GM23338 (cell line): ENCODE measurements at regions not wholly inside any gene's neighbourhood (a gene's known extent, or its start where the extent isn't known, plus 50 kb on each side); places are given as distances from the start of the nearest gene placed in this dataset.

Experiments
- ATAC-seq: fragments of 200-7000 bp; cut with Tn5 transposase; 3 replicates; pipeline ENCODE4 v1.9.1; 2020
- DNase-seq: peaks from one replicate; pipeline ENCODE4 v3.0.0-alpha.2; 2015; ENCODE audit warnings: low spot score
- H2AFZ ChIP-seq: fragments of 200-600 bp; sonication (generic); 2 replicates; pipeline ENCODE4 v1.8.0; 2016; ENCODE audit warnings: antibody characterized with exemption, mild to moderate bottlenecking, moderate library complexity
- H3F3A ChIP-seq: fragments of 200-600 bp; sonication (generic); replicated peaks from 2 replicates; pipeline ENCODE4 v1.8.0; 2017; ENCODE audit warnings: antibody characterized with exemption, mixed run types, low read depth
- H3K27ac ChIP-seq: fragments of 200-600 bp; sonication (generic); 2 replicates; pipeline ENCODE4 v1.6.1; 2016; ENCODE audit warnings: low read depth
- H3K27me3 ChIP-seq: fragments of 200-600 bp; sonication (generic); 2 replicates; pipeline ENCODE4 v1.8.0; 2016; ENCODE audit warnings: mild to moderate bottlenecking, mixed run types, moderate library complexity; ENCODE audit not compliant: insufficient read depth
- H3K36me3 ChIP-seq: fragments of 200-600 bp; sonication (generic); 2 replicates; pipeline ENCODE4 v1.8.0; 2016; ENCODE audit warnings: mild to moderate bottlenecking; ENCODE audit not compliant: insufficient read depth
- H3K4me1 ChIP-seq: fragments of 200-600 bp; sonication (generic); 2 replicates; pipeline ENCODE4 v1.8.0; 2016; ENCODE audit warnings: mild to moderate bottlenecking, moderate library complexity; ENCODE audit not compliant: insufficient read depth
- H3K4me2 ChIP-seq: fragments of 200-600 bp; sonication (generic); 2 replicates; pipeline ENCODE4 v1.7.1; 2017; ENCODE audit warnings: mixed run types
- H3K4me3 ChIP-seq: fragments of 200-600 bp; sonication (generic); 2 replicates; pipeline ENCODE4 v1.6.1; 2016; ENCODE audit warnings: mixed run types
- H3K79me2 ChIP-seq: fragments of 200-600 bp; sonication (generic); replicated peaks from 2 replicates; pipeline ENCODE4 v1.8.0; 2017; ENCODE audit warnings: mild to moderate bottlenecking; ENCODE audit not compliant: insufficient read depth
- H3K9me2 ChIP-seq: fragments of 200-600 bp; sonication (generic); 2 replicates; pipeline ENCODE4 v1.8.0; 2017; ENCODE audit not compliant: insufficient read depth
- H4K20me1 ChIP-seq: fragments of 200-600 bp; sonication (generic); replicated peaks from 2 replicates; pipeline ENCODE4 v1.8.0; 2017; ENCODE audit warnings: mild to moderate bottlenecking; ENCODE audit not compliant: insufficient read depth
- H3K27ac Mint-ChIP-seq: 2 replicates; pipeline ENCODE4 v1.8.0; 2020; ENCODE audit warnings: inconsistent platforms, mild to moderate bottlenecking, moderate library complexity, mixed read lengths
- H3K27me3 Mint-ChIP-seq: 3 replicates; pipeline ENCODE4 v1.8.0; 2022; ENCODE audit warnings: low read depth, mild to moderate bottlenecking, moderate library complexity, mixed read lengths, inconsistent platforms; ENCODE audit not compliant: insufficient read depth, poor library complexity
- H3K36me3 Mint-ChIP-seq: 3 replicates; pipeline ENCODE4 v1.8.0; 2021; ENCODE audit warnings: low read depth, mild to moderate bottlenecking, inconsistent platforms, moderate library complexity, mixed read lengths
- H3K4me1 Mint-ChIP-seq: 3 replicates; pipeline ENCODE4 v1.8.0; 2020; ENCODE audit warnings: mild to moderate bottlenecking, inconsistent platforms, mixed read lengths
- H3K4me3 Mint-ChIP-seq: 3 replicates; pipeline ENCODE4 v1.8.0; 2021; ENCODE audit warnings: moderate library complexity, mild to moderate bottlenecking, inconsistent platforms, mixed read lengths
- H3K9me3 Mint-ChIP-seq: 3 replicates; pipeline ENCODE4 v1.8.0; 2020; ENCODE audit warnings: moderate library complexity, mild to moderate bottlenecking, inconsistent platforms, mixed read lengths
- CREB1 ChIP-seq: fragments of 250-450 bp; sonication (Bioruptor Pico); IDR thresholded peaks from 2 replicates; pipeline ENCODE4 v1.5.0; 2020; ENCODE audit warnings: low read depth, mild to moderate bottlenecking, moderate library complexity
- CTCF ChIP-seq, 2 experiments: fragments of 200-600 bp in 1 of 2; sonication (generic) in 1 of 2; conservative IDR thresholded peaks; 2 replicates each; pipeline versions ENCODE4 v1.5.1 to v1.6.1; 2016 to 2017; ENCODE audit warnings: antibody characterized with exemption in 2 of 2, low read depth in 2 of 2, mild to moderate bottlenecking in 2 of 2, moderate library complexity in 1 of 2
- EZH2 ChIP-seq: fragments of 200-600 bp; sonication (generic); IDR thresholded peaks from one replicate; pipeline ENCODE4 v1.8.0; 2017; ENCODE audit warnings: antibody characterized with exemption, mild to moderate bottlenecking, low read depth; ENCODE audit not compliant: unreplicated experiment
- JUNB ChIP-seq: IDR thresholded peaks from one replicate; pipeline ENCODE4 v1.6.1; 2016; ENCODE audit warnings: antibody characterized with exemption; ENCODE audit not compliant: unreplicated experiment
- STAT1 ChIP-seq: IDR thresholded peaks from one replicate; pipeline ENCODE4 v1.6.1; 2016; ENCODE audit warnings: antibody characterized with exemption; ENCODE audit not compliant: unreplicated experiment
- ZNF114 ChIP-seq: fragments of 250-450 bp; sonication (Bioruptor Pico); IDR thresholded peaks from 2 replicates; pipeline ENCODE4 v1.5.0; 2020; ENCODE audit warnings: mild to moderate bottlenecking, moderate library complexity
- ZNF462 ChIP-seq: fragments of 250-450 bp; sonication (Bioruptor Pico); IDR thresholded peaks from 2 replicates; pipeline ENCODE4 v1.5.0; 2020; ENCODE audit warnings: mild to moderate bottlenecking, moderate library complexity
- TF ChIP-seq, protein P1 (sequence below): IDR thresholded peaks from 2 replicates; pipeline ENCODE4 v1.6.1; 2016; ENCODE audit warnings: antibody characterized with exemption
- TF ChIP-seq, protein P2 (sequence below): IDR thresholded peaks from one replicate; pipeline ENCODE4 v1.6.1; 2018; ENCODE audit warnings: antibody characterized with exemption; ENCODE audit not compliant: unreplicated experiment

GRCh38 chr9:79447308-79447605 lies 124.5 kb upstream of the TLE4 start (continued):
- no peak for TF ChIP-seq ZNF462
- TF ChIP-seq ZNF114 = no peak
- TF ChIP-seq, protein P1, sequence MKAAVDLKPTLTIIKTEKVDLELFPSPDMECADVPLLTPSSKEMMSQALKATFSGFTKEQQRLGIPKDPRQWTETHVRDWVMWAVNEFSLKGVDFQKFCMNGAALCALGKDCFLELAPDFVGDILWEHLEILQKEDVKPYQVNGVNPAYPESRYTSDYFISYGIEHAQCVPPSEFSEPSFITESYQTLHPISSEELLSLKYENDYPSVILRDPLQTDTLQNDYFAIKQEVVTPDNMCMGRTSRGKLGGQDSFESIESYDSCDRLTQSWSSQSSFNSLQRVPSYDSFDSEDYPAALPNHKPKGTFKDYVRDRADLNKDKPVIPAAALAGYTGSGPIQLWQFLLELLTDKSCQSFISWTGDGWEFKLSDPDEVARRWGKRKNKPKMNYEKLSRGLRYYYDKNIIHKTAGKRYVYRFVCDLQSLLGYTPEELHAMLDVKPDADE = no peak
- no peak for TF ChIP-seq CTCF (conservative IDR thresholded peaks at IDR 0.05; ENCODE audit: low read depth in 2 of 2)

GRCh38 chr9:79447762-79448161 lies 124.0 kb upstream of the TLE4 start:
- no peak overlapping the region for H3K4me2 ChIP-seq
- H3K36me3 Mint-ChIP-seq = peaks cover 3% of the 10 kb centered on the region; the same call in 2 of the 3 replicates
- ATAC-seq (no peak), DNase-seq (no peak)
- H3K9me2 ChIP-seq = no peaks in the 10 kb centered on the region
- peaks cover 5% of the 10 kb centered on the region; the same call in 1 of the 3 replicates for H3K4me1 Mint-ChIP-seq
- no peak overlapping the region for H3K4me3 ChIP-seq
- H3K27ac Mint-ChIP-seq = no peak overlapping the region
- peak overlapping the region; percentile 9; the same call in 1 of the 2 replicates for H2AFZ ChIP-seq
- peaks cover 6% of the 10 kb centered on the region for H3K4me1 ChIP-seq
- H3K79me2 ChIP-seq = no peaks in the 10 kb centered on the region
- peaks cover 4% of the 10 kb centered on the region; the same call in 2 of the 3 replicates for H3K9me3 Mint-ChIP-seq
- H3K36me3 ChIP-seq = no peaks in the 10 kb centered on the region
- no peak overlapping the region for H3K4me3 Mint-ChIP-seq
- no peaks in the 10 kb centered on the region for H3K27me3 ChIP-seq
- no peaks in the 10 kb centered on the region for H3F3A ChIP-seq
- H4K20me1 ChIP-seq = no peaks in the 10 kb centered on the region
- H3K27me3 Mint-ChIP-seq = no peaks in the 10 kb centered on the region
- no peak overlapping the region for H3K27ac ChIP-seq
- TF ChIP-seq CREB1 (CRISPR knock-in tag) (no peak), EZH2 (no peak), JUNB (no peak), STAT1 (no peak)
- TF ChIP-seq, protein P2, sequence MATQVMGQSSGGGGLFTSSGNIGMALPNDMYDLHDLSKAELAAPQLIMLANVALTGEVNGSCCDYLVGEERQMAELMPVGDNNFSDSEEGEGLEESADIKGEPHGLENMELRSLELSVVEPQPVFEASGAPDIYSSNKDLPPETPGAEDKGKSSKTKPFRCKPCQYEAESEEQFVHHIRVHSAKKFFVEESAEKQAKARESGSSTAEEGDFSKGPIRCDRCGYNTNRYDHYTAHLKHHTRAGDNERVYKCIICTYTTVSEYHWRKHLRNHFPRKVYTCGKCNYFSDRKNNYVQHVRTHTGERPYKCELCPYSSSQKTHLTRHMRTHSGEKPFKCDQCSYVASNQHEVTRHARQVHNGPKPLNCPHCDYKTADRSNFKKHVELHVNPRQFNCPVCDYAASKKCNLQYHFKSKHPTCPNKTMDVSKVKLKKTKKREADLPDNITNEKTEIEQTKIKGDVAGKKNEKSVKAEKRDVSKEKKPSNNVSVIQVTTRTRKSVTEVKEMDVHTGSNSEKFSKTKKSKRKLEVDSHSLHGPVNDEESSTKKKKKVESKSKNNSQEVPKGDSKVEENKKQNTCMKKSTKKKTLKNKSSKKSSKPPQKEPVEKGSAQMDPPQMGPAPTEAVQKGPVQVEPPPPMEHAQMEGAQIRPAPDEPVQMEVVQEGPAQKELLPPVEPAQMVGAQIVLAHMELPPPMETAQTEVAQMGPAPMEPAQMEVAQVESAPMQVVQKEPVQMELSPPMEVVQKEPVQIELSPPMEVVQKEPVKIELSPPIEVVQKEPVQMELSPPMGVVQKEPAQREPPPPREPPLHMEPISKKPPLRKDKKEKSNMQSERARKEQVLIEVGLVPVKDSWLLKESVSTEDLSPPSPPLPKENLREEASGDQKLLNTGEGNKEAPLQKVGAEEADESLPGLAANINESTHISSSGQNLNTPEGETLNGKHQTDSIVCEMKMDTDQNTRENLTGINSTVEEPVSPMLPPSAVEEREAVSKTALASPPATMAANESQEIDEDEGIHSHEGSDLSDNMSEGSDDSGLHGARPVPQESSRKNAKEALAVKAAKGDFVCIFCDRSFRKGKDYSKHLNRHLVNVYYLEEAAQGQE = no peak
